ENCODE measurements at regions not wholly inside any gene's neighbourhood (a gene's known extent, or its start where the extent isn't known, plus 50 kb on each side); places are given as distances from the start of the nearest gene placed in this dataset.
"Not testable (repeated sequence)": the region's sequence is repeated elsewhere in the genome, so short reads cannot be mapped to it uniquely, and the experiment has no call there.

DNA sequence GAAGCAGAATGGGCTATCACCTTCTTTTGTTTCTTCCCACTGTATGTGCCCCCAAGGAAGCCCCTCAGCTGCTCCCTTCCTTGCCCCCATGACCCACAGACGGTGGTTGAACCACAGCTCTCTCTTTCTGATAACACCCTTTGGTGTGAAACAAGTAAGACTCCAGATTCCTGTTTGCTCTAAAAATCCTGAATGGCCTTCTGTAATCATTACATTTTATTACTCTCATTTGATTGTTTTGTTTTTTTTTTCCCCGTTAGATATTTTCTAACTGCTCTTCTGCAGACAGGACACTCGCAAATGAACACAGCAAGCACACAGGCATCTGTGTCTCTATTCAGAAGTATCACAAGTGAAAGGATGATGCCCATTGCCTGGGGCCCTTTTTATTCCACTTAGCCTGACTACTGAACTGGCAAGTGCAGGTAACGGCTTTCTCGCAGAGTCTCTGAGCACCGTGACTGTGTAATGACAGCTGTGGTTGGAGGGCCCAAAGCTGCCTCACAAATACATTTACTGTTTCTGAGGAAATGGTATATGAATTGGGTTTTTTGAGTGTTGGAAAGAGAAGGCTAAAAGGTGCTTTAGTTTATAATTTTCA, 59.3 kb downstream of the OXGR1 start:
- no peak for ATAC-seq
- H3K4me1 Mint-ChIP-seq = no peaks in the 10 kb centered on the region
- H3K4me3 Mint-ChIP-seq = no peak overlapping the region
- no peaks in the 10 kb centered on the region for H3K36me3 Mint-ChIP-seq
- H3K27ac Mint-ChIP-seq = no peak overlapping the region
- no peaks in the 10 kb centered on the region for H3K9me3 Mint-ChIP-seq
- no peak for DNase-seq (ENCODE audit: low spot score in 2 of 2)

DNA sequence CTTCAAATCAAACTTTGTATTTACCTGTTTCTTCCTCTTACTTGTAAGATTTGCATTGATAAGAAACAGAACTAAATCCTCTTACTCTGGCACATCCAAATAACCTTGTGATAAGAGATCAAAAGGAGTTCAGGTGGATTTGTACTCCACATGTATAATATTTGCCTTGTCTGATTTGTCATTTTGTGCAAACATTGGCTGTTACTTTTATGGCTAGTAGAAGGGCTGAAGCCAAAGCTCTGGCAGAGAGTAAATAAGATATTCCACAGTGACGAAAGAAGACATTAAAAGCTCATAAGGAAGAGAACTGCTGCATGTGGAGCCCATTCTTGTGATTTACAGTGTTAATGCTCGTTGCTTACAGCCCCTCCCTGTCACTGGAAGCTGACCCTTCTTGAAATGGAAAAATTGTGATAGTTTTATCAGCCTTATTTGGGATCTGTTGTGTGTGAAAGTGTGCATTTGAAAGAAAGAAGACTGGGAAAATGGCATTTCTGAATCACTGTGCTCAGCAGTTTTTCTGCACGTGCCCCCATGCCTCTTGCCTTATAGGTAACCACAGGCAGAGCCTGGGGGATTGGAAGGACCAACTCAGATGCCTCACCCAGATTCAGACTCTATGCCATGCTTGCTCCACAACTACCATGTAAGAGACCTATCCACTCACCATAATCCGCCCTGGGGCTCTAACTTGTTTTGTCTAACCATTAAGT, 68.2 kb downstream of the OXGR1 start:
- Mint-ChIP-seq H3K27ac (no peak overlapping the region), H3K36me3 (no peaks in the 10 kb centered on the region), H3K4me1 (no peaks in the 10 kb centered on the region), H3K4me3 (no peak overlapping the region), H3K9me3 (peaks cover 5% of the 10 kb centered on the region)
- ATAC-seq (peak; percentile 39), DNase-seq (ENCODE audit: low spot score in 2 of 2) (no peak)

- Mint-ChIP-seq H3K9me3 (peaks cover 5% of the 10 kb centered on the region), H3K4me1 (no peaks in the 10 kb centered on the region), H3K36me3 (no peaks in the 10 kb centered on the region), H3K4me3 (no peak overlapping the region), H3K27ac (no peak overlapping the region)
- DNase-seq (ENCODE audit: low spot score in 2 of 2) (no peak), ATAC-seq (no peak)
These were observed 68.8 kb downstream of the OXGR1 start for GRCh38 chr13:96925477-96925876.

GRCh38 chr13:96918861-96919631, 75.2 kb downstream of the OXGR1 start:
- H3K9me3 Mint-ChIP-seq; H3K36me3 Mint-ChIP-seq; H3K4me3 Mint-ChIP-seq; DNase-seq (ENCODE audit: low spot score in 2 of 2); H3K27ac Mint-ChIP-seq; ATAC-seq; H3K4me1 Mint-ChIP-seq: not testable (repeated sequence)

- H3K4me3 Mint-ChIP-seq = no peak overlapping the region
- no peaks in the 10 kb centered on the region for H3K36me3 Mint-ChIP-seq
- H3K9me3 Mint-ChIP-seq = no peaks in the 10 kb centered on the region
- H3K4me1 Mint-ChIP-seq = no peaks in the 10 kb centered on the region
- no peak for DNase-seq (ENCODE audit: low spot score in 2 of 2)
- H3K27ac Mint-ChIP-seq = no peak overlapping the region
- ATAC-seq = no peak
These were observed 90.0 kb downstream of the OXGR1 start for GRCh38 chr13:96904232-96904631.

- DNase-seq (ENCODE audit: low spot score in 2 of 2) = no peak
- H3K4me3 Mint-ChIP-seq = no peak overlapping the region
- no peaks in the 10 kb centered on the region for H3K4me1 Mint-ChIP-seq
- H3K9me3 Mint-ChIP-seq = no peaks in the 10 kb centered on the region
- H3K36me3 Mint-ChIP-seq = no peaks in the 10 kb centered on the region
- no peak overlapping the region for H3K27ac Mint-ChIP-seq
- no peak for ATAC-seq
These were observed 91.2 kb downstream of the OXGR1 start for GRCh38 chr13:96903085-96903484.

DNA sequence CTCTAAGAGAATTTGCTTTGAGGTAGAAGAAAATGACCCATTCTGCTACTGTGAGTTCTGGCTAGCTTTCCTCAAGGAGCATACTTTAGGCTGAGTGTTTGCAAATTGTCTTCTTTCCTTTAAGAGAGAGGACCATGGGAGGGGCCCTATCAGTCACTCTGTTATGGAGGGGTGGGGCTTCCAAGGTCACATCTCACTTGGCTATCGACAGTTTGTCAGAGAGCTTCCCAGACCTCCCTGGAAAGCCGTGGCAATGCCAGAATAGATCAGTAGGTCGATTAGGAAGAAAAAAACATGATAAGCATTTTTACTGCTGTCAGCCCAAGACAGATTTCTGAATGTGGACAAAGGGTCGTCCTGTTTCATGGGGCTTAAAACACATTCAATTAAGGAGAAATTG, 93.3 kb downstream of the OXGR1 start:
- DNase-seq (ENCODE audit: low spot score in 2 of 2) (no peak), ATAC-seq (no peak)
- Mint-ChIP-seq H3K27ac (no peak overlapping the region), H3K4me1 (no peaks in the 10 kb centered on the region), H3K36me3 (no peaks in the 10 kb centered on the region), H3K4me3 (no peak overlapping the region), H3K9me3 (no peaks in the 10 kb centered on the region)

DNA sequence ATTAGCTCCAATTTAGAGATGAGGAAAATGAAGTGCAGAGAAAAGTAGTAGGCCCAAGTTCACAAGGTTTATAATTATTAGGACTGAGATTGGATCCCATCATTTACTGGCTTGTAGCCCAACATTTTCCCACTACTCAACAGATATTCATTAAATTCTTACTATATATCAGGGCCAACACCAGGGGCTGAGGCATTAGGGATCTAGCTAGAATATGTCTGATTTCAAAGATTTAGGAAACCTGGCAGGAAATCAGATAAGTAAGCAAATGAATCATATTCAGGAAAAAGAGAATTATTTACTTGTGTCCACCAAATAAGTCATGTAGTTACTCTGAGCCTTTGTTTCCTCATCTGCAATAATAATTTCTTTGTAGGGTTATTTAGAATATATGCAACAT, 94.3 kb downstream of the OXGR1 start:
- ATAC-seq (no peak), DNase-seq (ENCODE audit: low spot score in 2 of 2) (no peak)
- H3K4me1 Mint-ChIP-seq = no peaks in the 10 kb centered on the region
- no peaks in the 10 kb centered on the region for H3K36me3 Mint-ChIP-seq
- no peak overlapping the region for H3K4me3 Mint-ChIP-seq
- H3K27ac Mint-ChIP-seq = no peak overlapping the region
- peaks cover 4% of the 10 kb centered on the region for H3K9me3 Mint-ChIP-seq

GRCh38 chr13:96898646-96899254, 95.5 kb downstream of the OXGR1 start:
- Mint-ChIP-seq H3K4me3 (no peak overlapping the region), H3K4me1 (no peaks in the 10 kb centered on the region), H3K36me3 (no peaks in the 10 kb centered on the region), H3K9me3 (peaks cover 10% of the 10 kb centered on the region), H3K27ac (no peak overlapping the region)
- DNase-seq (ENCODE audit: low spot score in 2 of 2) (no peak), ATAC-seq (no peak)

DNA sequence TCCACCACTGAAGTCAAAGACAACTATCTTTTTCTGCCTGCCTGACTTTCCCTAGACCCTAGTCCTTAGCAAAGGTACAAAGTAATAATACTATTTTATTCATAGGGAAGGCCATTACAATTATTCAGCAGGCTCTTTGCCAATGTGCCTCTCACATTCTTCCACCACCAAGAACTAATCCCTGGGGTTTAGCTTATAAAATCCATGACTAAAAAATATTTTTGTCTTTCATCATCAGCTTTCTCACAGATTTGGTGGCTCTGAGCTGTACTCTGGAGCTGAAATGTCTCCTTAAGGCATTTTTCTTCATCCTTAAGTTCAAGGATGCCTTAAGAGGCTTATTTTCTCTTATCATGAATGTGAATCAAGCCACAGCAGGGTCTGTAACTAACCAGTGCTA, 96.1 kb downstream of the OXGR1 start:
- Mint-ChIP-seq H3K36me3 (no peaks in the 10 kb centered on the region), H3K4me3 (no peak overlapping the region), H3K9me3 (peaks cover 10% of the 10 kb centered on the region), H3K27ac (no peak overlapping the region), H3K4me1 (no peaks in the 10 kb centered on the region)
- DNase-seq (ENCODE audit: low spot score in 2 of 2) (no peak), ATAC-seq (no peak)

Data from stimulated activated effector memory CD8-positive, alpha-beta T cell treated with anti-CD3 and anti-CD28 coated beads, Interleukin-12 subunit alpha, Interleukin-12 subunit beta, amount 100 ng/mL, for 72 hours (primary cell).